Stimulated activated CD8-positive, alpha-beta memory T cell treated with anti-CD3 and anti-CD28 coated beads, Interleukin-15, amount 100 ng/mL, for 4 hours (primary cell): ENCODE measurements at regions not wholly inside any gene's neighbourhood (a gene's known extent, or its start where the extent isn't known, plus 50 kb on each side); places are given as distances from the start of the nearest gene placed in this dataset.

Source experiments
- DNase-seq, 2 donors: peaks; one replicate each; pipeline ENCODE4 v3.0.0-alpha.2; 2020; ENCODE audit warnings: low read depth in 2 of 2

DNA sequence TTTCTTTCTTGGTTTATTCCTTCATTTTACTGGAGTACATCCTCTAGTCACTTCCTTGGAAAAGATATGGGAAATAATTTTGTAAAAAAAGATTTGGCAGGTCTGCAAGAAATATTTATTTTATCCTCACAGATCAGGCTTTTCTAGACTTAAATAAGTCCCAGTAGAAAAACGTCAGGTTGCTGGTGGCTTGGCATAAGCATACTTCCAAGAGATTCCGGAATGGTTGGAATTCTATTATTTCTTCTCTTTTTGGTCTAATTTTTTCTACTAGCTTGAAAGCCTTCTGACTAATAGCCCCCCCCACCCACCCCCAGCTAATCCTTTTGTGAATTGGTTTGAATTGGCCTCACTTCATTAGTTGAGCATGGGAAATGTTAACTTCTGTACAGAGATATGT, 147.6 kb downstream of the ZIC5 start:
- DNase-seq = no peak

DNA sequence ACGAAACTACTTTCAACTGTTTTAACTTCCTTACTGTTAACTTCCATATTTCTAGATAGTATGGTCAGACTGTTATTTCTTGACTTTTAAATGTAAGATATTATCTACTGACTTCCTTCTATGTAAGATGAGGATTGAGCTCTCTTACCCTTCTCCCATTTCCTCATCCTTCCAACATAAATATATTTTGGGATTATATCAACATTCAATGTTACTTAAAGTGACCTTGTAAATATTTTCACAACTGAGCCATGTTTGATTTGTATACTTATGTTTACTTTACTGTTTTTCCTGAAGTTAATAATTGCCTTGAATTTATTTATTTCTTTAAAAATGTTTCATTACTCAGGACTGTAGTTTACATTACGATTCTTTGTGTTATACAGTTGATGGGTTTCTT, 148.7 kb downstream of the ZIC5 start:
- DNase-seq = no peak

DNA sequence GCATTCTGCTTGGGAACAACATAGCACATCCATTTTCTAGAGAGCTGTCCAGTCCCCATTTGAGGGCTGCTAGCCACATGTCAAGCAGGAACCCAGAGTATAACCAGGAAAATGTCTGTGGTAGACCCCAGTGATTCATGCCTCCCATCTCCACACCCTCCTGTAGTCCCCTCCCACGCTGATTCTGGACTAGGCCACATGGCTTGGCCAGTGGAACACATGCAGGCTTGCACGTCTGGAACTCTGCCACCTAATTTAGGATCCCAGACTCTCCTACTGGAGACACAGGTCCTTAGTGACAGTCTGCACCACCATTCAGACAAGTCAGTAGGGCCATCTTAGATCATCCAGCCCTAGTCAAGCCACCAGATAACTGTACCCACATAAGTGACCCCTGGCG, 149.8 kb downstream of the ZIC5 start:
- DNase-seq = no peak

DNA sequence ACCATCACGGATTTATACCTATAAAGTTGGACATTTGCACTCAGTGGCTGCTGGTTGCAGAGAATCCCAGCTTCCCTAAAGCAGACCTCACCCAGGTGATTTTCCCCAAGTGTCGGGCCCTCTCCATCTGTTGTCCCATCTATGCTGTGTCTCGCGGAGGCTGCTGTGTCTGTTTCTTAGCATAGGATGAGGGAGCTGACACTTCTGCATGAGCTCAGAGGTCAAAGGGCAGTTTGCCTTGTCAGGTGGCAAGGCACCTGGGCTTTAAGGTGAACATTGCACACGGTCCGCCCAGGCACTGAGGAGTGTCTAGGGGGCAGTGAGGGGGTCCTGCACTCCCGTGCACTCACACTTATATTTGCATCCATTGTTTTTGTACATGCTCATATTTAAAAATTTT, 151.6 kb downstream of the ZIC5 start:
- DNase-seq = no peak

DNA sequence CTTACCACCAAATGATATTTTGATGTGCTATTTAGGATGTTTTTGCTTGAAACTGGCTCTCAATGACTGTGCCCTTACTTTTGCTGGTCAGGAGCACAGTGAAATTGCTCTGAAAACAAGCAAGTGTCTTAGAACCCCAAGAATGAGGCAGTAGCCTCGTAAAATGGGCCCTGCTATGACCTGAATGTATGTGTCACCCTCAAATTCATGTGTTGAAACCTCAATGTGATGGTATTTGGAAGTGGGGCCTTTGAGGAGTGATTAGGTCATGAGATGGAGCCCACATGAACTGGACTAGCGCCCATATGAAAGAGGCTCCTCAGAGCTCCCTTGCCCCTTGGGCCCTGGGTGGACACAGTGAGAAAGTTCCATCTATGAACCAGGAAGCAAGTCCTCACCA, 155.2 kb downstream of the ZIC5 start:
- no peak for DNase-seq

DNA sequence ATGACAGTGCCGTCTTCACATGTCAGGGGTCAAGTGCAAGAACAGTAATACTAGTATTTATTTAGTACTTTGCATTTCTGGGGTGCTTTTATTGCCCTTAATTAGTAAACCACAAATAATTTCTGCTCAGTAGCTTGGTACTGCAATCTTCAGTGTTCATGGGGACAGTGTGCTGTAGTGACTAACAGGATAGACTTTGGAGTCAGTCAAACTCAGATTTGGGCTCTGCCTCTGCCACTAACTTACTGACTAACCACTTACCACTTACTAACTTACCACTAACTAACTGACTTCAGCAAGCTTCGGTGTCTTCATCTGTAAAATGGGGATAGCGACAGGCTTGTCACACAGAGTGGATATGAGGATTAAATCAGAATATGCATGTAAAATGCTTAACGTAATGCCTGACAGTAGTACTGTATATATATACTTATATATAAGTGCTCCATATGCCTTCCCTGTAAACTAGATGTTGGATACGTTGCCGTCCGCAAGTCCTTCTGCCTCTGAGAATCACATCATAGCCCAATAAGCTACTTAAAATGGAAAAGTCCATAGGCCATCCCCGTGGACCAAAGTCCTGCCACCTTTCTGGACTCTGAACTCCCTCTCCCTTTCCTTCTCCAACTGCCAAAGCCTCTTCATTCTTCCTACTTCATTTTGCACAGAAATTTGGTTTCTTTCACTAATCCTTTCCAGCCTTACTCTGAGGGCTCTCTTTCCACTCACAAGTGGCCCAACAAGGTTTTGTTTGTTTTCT, 158.1 kb downstream of the ZIC5 start:
- no peak for DNase-seq

DNA sequence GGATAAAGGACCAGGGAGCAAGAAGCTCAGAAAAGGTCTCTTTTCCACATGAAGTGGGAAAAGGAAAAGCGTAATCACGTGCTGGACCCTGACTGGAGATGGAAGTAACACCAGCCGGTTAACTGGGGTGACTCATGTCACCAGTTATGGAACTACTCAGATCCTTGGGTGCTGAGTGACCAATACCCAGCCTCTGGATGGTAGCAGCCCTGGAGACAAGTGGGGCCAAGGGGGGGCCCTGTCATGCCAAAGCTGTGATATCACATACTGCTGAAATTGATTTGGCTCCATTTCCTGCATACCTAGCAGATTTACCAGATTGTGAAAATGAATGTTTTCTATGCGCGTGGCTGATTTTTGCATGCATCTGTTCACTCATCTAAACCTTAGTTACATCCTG, 158.9 kb downstream of the ZIC5 start:
- DNase-seq = no peak

DNA sequence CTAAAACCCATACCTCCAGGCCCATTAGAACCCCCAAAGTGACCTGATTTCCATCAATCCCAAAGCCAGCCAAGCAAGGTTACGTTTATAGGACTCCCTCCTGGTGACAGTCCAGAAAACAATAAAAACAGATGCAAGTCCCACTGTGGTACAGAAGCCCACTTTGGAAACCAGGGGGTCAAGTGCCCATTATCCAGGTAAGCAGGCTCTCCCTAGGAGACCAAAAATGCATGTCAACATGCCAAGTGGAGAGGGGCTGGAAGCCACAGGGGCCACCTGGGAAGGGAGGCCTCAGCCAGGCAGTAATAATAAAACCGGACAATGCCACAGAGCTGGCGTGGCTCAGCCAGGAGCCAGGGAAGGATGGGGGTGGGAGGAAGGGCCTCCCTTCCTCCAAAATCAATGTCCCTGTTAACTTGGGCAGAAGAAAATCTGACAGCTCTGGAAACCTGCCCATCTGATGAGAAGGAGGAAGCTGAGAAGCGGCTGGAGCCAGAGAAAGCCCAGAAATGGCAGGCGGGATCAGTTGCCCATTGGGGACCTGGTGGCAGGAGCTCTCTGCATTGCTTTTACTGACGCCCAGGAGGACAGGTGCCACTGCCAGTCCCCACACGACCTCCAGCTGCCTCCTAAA, 160.4 kb downstream of the ZIC5 start:
- no peak for DNase-seq

DNA sequence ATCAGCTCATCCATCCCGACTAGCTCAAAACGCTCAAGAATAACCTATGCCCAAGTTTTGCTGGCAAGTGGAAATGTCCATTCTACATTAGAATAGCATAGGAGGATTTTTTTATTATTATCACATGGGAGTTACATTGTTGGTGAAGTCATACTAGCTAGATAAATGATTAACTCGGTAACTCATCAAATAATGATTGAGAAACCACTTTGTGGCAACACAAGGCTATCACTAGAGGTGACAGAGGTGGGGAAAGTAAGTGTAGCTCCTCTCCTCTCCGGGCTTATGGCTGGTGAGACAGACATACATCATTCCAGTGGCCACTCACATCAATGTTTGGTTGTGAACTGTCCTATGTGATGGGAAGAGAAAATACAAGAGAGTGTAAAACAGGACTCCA, 161.6 kb downstream of the ZIC5 start:
- no peak for DNase-seq

DNA sequence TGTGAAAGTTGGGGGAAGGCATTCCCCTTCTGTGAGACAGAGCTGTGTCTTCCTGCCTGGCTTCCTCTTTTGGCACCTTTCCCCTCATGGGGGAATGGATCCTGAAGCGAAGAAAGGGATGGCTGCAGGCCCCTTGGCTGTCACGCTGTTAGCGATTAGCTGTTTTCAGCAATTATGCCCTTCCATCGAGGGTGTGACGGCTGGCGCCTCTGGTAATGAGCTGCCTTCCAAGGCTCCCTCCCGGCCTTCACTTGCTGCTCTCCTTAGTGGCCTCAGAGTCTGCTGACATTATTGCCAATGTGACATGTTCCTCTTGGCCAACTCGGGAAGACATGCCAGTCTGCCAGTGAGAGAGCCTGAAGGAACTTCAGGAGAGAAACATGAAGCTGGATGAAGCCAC, 162.1 kb downstream of the ZIC5 start:
- no peak for DNase-seq

DNA sequence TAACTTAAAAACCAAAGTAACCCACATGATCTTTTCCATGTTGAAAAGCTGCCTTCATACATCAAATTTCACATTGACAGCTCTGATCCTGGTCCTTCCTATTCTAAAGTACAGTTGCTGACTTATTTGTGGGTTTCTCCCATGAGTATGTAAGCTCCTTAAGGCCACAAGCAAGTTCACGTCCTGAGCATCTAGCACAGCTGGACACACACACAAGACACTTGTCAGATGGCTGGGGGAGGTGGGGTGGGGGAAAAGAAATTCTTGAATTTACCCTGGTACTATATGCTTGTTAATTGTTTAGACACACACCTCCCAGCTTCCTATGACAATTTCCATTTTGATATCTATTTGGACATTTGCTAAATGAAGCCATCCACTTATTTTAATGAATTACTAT, 162.8 kb downstream of the ZIC5 start:
- DNase-seq = no peak

DNA sequence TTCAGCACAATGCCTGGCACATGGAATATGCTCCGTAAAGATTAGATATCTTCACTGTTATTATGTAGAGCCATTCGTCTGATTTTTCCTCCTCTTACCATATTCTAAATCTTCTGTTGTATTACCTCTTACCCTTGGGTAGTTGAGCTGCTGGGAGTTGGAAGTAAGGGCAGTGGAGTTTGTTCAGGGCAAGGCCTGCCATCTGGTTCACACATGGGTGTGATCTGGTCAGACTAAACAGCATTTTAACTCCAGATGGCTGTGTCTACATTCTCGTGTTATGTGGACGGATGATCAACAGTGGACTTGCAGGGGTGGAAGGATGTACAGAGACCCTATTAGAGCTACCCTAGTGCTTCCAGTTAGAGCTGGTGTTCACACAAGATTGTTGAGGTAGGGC, 164.9 kb downstream of the ZIC5 start:
- DNase-seq = no peak

DNA sequence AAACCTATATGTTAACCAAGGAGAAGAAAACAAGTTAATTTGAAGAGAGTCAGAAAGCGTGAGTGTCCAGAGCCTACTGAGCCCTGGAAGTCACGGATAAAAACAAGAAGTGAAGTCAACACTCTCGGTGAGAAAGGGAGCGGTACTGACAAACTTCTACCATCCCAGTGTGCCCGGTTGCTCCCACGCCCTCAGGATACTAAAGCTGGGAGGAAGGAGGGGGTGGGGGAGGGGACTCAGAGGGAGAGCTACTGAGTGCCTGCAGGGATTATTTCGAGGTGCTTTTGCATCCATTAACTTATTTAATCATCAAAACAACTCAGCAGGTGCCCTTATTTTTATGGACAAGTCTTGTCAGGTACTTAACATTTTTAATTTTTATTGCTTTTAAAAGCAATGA, 166.2 kb downstream of the ZIC5 start:
- DNase-seq = no peak

DNA sequence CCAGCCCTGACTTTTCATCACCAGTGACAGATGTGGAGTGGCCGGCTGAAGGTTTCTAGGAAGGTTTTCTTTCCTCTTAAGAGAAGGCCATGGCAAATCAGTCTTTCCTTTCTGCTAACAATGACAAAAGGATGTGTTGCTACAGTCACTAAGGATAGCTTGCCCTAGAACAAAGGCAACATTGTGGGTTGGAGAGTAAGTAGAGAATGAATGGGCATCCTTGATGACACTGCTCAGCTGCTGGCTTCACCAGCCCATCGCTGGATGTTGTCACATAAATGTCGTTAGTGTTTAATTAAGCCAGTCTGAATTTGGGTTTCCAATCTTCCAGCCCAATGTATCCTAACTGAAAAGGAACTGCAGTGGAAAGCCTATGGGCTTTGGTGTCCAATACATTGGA, 168.4 kb downstream of the ZIC5 start:
- DNase-seq = no peak

DNA sequence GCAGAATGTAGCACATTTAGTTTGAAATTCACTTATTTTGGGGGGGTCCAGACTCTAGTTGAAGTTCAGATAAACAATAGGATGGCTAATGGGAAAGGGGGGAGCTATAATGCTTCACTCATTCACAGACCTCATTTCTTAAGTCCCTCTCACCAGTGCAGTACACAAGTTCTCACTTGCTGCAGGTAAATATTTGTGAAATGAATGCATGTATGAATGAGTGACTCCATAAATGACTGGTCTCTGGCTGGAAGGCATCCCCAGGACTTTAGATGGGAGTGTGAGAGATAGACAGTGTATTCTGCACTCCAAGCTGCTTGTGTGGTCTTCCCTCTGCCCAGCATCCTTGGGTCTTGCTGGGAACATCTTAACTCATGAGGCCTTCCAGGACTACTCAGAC, 169.2 kb downstream of the ZIC5 start:
- DNase-seq = no peak

DNA sequence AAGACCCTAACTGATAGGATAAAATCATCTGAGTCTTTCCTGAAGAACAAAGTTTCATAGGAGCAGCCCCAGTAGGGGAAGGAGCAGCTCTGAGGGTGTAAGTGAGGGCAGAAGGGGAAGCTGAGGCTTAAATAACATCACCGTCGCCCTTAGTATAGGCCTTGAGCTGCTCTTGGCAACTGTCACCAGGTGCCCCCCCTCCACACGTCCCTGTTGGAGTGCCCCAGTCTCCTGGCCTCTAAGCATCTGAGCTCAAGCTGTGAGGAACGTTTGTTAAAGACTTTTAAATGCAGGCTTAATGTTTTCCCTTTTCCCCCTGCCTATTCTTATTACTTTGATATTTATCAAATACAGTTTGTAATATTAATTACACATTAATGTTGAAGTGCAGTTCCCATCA, 170.6 kb downstream of the ZIC5 start:
- no peak for DNase-seq

DNA sequence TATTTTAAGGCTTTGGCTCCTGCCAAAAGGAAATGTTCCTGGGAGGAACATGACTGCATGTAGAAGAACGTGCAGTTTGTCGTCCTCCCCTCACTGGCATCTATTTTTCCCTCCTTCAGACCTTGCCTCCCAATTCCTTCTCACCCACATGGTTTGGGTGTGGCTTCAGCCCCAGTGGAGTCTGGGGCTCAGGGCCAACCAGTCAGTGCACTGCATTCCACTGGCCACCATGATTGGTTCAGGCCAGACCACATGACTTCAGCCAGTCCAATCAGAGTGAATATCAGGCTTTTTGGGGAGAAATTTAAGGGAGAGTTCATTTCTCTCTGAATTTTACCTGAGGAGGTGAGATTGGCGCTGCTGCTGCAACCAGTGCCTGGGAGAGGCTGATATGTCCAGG, 171.6 kb downstream of the ZIC5 start:
- no peak for DNase-seq

DNA sequence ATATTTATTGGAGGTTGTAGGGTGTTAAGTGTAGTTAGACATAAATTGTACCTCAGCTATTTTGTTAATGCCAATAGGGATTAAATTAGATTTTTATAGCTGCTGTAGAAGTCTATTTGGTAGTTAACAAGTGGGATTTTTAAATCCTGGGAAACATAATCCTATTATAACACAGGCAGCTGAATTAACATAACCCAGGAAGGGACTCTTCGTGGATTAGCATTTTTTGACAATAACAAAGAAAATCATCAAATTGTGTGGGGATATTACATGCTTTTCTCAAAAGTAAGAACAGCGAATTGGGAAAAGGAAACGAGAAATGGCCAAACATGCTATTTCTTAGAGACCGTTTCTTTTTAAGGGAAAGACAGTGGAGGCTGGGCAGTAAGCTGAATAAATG, 172.8 kb downstream of the ZIC5 start:
- no peak for DNase-seq

DNA sequence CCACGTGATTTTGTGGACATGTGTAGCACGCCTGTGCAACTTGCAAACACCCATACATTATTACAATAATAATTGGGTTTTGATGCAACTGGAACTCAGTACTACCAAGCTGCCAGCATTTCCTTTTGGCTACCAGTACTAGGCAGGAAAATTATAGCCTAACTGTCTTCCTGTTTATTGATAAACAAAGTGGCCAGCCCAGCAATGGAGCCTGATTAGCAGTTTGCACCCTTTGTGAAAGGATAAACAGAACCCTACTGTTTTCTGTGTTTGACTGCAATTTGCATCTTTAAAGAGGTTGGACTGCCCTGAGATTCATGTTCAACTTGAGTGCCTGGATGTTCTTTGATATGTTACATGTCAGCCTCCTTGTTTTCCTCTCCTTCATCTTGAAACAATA, 173.9 kb downstream of the ZIC5 start:
- DNase-seq = no peak

DNA sequence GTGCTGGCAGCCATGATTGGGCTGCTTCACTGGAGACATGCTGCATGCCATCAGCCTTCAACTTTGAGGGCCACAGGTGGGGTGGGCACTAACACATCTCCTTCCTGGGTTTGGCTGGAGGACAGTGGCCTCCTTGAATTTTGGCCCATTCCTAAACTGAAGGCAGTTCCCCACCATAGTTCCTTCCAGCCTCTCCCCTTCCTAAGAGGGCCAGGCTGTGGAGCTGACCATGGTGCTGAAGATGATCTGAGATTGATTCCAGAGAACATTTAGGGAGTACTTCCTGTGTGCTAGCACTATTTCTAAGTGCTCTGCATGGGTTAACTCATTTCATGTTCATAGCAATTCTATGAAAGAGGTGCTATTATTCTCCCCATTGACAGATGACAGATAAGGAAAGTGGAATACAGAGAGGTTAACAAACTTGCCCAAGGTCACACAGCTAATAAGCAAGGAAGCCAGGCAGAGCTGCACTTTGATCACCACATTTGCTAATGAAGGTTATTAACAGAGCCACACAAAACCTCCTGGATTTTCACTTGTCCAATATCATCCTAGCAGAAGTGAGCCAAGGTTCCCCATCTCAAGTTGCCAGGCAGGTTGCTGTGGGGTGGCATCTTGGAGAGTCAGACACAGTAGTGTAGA, 175.3 kb downstream of the ZIC5 start:
- DNase-seq = no peak

DNA sequence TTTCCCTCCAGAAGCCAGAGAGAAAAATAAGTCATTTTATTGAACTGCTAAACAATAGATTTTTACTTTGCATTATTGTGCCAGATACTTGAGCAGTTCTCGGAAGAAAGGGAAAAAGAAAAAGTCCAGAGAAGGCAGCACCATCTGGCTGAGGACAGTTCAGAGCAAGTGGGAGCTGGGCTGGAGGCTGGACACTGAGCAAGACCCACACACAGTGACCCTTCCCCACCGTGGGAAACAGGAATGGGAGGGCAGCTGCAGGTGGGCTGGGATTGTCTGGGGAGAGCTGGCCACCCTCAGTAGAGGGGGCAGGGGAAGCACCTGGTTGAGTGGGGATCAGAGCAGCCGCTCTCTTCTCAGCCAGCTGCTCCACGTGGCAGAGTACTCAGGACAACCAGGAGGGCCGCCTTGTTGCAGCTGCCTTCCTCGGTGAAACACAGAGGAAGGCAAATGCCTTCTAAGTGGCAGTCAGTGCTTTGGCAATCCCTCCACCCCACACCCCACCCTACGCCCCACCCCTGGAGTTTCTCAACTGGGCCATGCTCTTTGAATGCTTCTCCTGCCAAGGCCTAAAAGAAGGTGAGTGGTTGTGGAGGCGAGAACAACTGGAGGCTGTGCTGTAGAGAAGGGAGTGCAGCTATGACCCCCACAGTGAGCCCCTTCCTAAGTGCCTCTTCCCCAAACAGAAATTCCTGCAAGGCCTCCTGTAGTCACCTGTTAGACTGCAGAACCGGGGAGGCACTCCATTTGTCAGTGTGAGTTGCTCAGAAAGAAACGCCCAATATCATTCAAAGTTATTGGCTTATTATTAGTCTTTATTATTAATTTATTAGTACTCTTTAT, 179.3 kb downstream of the ZIC5 start:
- no peak for DNase-seq

DNA sequence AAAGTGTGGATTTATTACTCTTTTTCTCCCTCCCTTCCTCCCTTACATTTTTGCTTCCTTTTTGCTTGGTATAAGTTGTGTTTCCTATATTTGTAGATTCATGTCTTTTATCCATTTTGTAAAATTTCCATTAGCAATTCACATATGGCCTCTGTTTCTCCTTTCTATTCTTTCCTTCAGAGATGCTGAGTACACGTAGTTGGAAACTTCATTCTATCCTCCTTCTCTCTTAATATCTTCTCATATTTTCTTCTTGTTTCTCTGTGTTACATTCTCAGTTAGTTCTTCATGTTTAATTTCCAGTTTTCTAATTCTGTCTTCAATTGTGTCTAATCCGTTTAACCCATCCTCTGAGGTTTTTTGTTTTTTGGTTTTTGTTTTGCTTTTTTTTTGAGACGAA, 188.9 kb downstream of the ZIC5 start:
- no peak for DNase-seq

DNA sequence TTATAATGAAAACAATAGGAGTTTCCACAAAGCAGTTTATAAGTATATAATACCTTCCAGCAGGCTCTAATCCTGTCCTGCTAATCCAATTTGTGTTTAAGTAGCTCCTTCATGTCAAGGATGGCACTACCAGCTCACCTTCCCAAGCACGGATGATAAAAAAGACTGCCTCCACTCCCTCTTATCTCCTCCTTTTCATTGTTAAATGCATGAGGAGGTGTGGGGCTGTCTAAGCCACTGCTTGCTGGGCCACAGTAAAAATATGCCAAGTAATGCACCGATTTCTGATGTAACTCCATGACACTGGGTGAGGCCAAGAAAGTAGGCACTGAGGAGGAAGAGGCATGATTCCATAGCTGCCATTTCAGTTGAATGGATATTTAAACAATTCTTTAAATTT, 193.1 kb downstream of the ZIC5 start:
- DNase-seq = no peak
